ES-I3 (cell line): ENCODE measurements at regions not wholly inside any gene's neighbourhood (a gene's known extent, or its start where the extent isn't known, plus 50 kb on each side); places are given as distances from the start of the nearest gene placed in this dataset.
"Not testable (repeated sequence)": the region's sequence is repeated elsewhere in the genome, so short reads cannot be mapped to it uniquely, and the experiment has no call there.

Source experiments
- H3K36me3 ChIP-seq: 2 replicates; pipeline ENCODE4 v1.6.1; 2013; ENCODE audit warnings: mild to moderate bottlenecking, low read length, control low read depth, moderate library complexity; ENCODE audit not compliant: insufficient read depth
- H3K4me1 ChIP-seq: 2 replicates; pipeline ENCODE4 v1.6.1; 2013; ENCODE audit warnings: mild to moderate bottlenecking, control low read depth, low read length; ENCODE audit not compliant: insufficient read depth
- H3K9ac ChIP-seq: 2 replicates; pipeline ENCODE4 v1.6.1; 2013; ENCODE audit warnings: low read depth, mild to moderate bottlenecking, low read length, moderate library complexity
- H3K9me3 ChIP-seq: 2 replicates; pipeline ENCODE4 v1.6.1; 2013; ENCODE audit warnings: mild to moderate bottlenecking, low read length, moderate library complexity; ENCODE audit not compliant: control insufficient read depth, insufficient read depth

DNA sequence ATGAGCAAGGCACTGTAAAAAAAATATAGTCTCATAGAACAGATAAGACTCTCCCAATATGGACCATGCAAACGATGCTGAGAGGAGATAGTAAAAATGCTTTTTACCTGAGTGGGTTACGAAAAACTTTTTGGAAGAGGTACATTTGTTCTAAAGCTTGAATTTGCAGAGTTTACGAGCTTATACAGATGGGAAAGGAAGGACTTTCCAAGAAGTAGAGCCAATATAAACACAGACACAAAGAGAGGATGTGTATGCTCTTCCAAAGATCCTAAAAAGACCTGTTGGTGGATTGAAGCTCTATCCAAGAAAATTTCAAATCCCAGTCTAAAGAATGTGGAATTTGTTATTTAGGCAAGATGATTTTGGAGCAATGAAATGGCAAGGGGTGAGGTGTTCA is 127.1 kb upstream of the SLCO6A1 start:
- Histone ChIP-seq H3K36me3 (no peaks in the 10 kb centered on the region), H3K9me3 (no peaks in the 10 kb centered on the region), H3K4me1 (no peaks in the 10 kb centered on the region), H3K9ac (no peak overlapping the region)

DNA sequence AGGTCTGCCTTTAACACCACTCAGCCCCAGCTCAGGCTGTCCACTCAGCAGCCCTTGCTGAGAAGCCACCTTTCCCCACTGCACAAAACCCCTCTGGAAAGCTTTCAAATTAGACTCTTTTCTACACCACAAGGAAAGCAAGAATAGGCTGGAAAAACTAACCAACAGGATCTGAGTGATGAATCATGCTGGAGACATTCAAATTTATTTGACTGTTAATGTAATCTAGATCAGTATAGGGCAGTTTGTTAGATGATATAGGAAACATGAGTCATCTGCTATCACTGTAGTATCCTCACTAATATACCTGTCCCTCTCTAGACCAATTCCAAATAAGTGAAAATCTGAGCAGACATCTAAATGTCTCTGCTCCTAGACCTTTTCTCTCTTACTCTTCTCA is 127.8 kb upstream of the PAM start:
- no peaks in the 10 kb centered on the region for H3K9me3 ChIP-seq
- no peaks in the 10 kb centered on the region for H3K4me1 ChIP-seq
- no peaks in the 10 kb centered on the region for H3K36me3 ChIP-seq
- no peak overlapping the region for H3K9ac ChIP-seq

DNA sequence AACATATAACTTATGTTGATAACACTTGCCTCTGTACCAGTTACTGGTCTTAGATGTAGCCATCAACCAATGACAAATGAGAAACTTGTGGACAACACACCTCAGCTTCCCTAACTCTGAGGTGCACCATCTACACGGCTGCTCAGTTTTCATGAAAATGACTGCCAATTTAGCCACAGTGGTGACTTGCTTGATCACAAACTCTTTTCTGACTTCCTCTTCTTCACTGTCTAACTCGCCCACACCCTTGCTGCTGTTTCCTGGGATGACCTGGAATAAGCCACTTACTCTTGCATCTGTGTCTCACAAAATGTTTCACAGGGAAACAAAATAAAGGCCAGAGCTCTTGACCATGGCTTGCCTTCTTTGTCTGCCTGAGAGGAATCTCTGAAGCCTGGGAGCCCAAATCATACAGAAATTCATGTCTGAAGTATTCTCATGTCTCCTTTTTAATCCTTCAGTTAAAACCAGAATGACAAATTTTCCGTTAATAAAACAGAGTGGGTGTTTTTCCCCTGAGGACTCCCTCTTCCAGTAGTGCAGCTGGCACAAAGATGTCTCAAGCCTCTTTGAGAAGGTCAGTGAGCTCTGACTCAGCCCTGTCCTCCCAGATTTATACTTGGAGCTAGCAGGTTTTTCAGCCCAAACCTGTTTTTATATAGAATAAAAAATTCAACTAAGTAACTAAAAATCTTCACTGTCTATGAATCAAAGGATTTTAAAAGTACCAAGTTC is 126.5 kb upstream of the PAM start:
- no peaks in the 10 kb centered on the region for H3K9me3 ChIP-seq
- no peaks in the 10 kb centered on the region for H3K4me1 ChIP-seq
- no peak overlapping the region for H3K9ac ChIP-seq
- no peaks in the 10 kb centered on the region for H3K36me3 ChIP-seq

DNA sequence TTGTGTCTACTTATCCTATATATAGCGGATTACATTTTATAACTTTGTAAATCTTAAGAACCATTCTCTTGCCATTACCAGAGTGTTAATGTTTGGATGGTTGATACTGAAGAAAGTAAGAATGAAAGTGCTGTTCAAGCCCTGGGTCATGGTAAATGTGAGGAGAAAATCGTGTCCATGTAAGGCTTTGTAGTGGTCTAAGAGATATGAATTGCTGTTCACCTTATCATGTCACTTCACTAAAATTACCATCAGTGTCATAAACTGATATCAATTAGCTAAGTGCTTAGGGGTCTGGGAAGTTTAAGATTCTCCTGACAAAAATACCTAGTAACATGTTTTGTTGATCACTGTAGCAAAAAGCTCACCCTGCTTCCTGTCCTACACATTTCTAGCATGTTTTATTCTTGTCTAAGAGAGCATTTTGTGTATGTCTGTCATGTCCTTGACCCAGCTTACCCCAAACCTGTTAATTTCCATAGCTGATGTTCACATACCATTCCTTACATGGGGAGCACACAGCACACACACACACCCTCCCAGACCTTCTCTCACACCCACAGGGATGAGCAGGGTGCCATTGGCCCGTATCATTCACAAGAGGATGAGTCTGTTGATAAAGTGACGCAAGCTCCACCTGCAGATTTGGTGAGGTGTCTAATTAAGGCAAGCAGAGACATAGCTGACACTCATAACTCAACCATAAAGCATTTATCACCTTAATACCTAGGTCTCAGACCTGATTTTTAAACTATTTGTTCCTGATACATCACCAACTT is 125.1 kb upstream of the PAM start:
- H3K4me1 ChIP-seq = no peaks in the 10 kb centered on the region
- H3K9ac ChIP-seq = no peak overlapping the region
- no peaks in the 10 kb centered on the region for H3K9me3 ChIP-seq
- H3K36me3 ChIP-seq = no peaks in the 10 kb centered on the region

DNA sequence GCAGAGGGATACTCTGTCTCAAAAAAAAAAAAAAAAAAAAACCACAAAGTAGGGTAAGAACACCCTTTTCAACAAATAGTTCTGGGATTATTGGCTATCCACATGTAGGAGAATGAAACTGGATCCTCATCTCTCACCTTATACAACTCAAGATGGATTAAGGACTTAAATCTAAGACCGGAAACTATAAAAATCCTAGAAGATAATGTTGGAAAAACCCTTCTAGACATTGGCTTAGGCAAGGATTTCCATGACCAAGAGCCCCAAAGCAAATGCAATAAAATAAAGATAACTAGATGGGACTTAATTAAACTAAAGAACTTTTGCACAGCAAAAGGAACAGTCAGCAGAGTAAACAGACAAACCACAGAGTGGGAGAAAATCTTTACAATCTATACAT is 119.7 kb upstream of the PAM start:
- H3K9me3 ChIP-seq, H3K36me3 ChIP-seq, H3K9ac ChIP-seq, H3K4me1 ChIP-seq: not testable (repeated sequence)

DNA sequence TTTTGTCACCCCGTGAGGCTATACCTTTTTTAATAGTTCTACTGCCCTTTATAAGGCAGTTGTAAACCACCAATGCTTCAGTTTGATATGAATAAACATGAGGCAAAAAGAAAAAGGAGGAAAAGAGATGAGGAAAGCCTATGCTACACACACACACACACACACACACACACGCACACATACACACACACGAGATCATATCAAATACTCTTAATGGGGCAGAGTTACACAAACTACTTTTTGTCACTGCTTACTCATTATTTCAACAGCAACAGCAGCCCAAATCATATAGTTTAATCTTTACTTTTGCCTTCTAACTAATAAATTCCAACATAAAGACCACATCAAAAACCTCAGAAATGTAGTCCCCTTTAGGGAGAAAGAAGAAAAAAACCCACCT is 116.8 kb upstream of the PAM start:
- no peaks in the 10 kb centered on the region for H3K4me1 ChIP-seq
- no peak overlapping the region for H3K9ac ChIP-seq
- no peaks in the 10 kb centered on the region for H3K36me3 ChIP-seq
- H3K9me3 ChIP-seq = no peaks in the 10 kb centered on the region; the same call in 1 of the 2 replicates

DNA sequence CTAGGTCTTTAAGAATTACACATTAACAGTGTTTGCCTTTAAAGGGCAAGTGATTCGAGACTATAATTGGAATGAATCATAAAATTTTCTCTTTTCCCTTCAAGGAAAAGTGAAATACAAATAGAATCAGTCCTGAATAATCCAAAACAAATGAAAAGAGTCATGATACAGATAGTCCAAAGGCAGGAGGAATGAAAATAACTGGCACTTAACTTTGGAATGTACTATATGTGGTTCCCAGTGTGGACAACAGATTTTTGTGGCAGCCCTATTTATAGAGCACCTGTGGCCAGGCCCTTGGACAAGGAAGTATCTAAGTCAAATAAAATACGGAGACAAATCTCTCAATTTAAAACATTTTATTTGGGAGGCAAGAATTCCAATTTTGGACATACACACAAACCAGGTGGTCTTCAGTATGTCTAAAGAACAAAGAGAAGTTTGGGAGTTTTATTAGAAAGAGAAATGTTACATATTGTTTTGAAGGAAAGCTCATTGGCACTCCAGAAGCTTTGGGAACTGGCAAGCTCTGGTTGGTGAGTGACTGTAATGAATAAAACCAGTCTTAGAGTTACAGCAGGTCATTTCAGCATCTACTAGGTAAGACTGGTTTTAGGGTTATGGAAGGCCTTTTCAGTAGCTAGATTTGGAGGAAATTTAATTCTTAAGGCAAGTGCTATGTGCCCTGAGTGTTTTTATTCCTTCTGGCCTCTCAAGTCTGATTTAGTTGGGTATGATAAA is 116.0 kb upstream of the PAM start:
- Histone ChIP-seq H3K4me1 (no peaks in the 10 kb centered on the region), H3K9ac (no peak overlapping the region), H3K36me3 (no peaks in the 10 kb centered on the region), H3K9me3 (no peaks in the 10 kb centered on the region; the same call in 1 of the 2 replicates)

DNA sequence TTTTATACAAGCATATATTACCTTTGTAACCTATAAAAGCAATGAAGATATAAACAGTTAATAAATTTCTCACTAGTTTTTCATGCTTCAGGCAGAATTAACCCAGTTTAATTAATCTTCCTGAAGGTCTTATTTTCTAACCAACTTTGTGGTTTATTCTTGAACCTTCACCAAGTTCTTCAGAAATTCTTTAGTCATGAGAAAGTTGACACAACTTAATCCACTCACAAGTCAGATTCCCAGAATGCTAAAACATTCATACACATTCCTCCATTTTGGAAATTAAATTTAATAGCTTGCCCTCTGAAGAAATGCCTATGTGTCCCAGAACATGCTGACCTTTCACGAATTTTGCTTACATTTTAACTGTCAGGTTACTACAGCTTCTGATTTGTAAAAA is 105.4 kb upstream of the PAM start:
- no peak overlapping the region for H3K9ac ChIP-seq
- no peaks in the 10 kb centered on the region for H3K36me3 ChIP-seq
- H3K9me3 ChIP-seq = peaks cover 3% of the 10 kb centered on the region; the same call in 1 of the 2 replicates
- no peaks in the 10 kb centered on the region for H3K4me1 ChIP-seq

DNA sequence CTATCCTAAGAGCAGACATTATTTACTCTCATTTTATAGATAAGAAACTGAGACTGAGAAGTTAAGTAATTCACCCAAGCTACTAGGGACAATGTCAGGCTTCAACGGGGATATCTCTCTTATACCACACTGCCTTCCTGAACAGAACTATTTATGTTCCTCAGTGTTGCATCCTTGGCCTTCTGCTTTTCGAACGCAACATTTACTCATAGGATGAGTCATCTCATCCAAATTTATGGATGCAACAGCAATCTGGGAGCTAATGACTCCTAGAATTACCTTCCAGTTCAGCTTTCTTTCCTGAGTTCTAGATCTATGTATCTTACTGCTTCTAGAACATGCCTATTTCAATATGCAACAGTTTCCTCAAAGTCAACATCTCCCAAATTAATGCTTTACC is 103.6 kb upstream of the PAM start:
- Histone ChIP-seq H3K36me3 (no peaks in the 10 kb centered on the region), H3K9me3 (peaks cover 3% of the 10 kb centered on the region; the same call in 1 of the 2 replicates), H3K4me1 (no peaks in the 10 kb centered on the region), H3K9ac (no peak overlapping the region)

DNA sequence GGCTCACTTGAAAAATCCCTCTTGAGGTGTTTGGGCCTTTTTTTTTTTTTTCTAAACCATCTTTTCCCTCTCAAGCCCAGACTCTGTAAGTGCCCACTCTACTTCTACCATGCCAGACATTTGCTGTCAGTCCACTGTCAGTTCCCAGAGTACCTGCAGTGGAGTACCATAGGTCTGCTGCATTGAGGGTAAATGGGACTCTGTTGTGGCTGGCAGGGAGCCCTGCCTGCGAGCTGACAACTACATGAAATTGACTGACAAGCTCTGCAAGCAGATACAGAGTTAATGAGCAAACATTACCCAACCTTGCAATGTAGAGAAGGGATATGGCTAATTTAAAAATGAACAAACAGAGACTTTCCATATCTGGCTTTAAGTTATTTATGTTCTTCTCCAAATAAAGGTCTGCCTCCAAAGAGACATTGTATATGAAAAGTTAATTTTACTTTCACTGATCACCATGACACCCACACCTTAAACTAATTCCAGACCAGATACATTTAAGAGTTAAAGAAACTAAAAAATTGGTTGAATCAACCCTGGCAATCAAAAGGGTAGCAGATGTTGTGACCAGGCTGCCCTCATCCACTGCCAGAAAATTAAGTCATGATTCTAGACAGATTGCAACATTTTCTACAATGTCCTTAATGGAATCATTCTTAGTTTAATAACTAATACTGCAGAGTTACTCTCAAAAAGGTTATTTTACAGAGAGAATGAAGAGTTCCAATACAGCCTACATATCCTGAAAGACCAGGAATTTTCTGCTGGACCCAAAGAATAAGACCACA is 100.4 kb upstream of the PAM start:
- no peaks in the 10 kb centered on the region for H3K9me3 ChIP-seq
- H3K4me1 ChIP-seq = no peaks in the 10 kb centered on the region
- no peak overlapping the region for H3K9ac ChIP-seq
- no peaks in the 10 kb centered on the region for H3K36me3 ChIP-seq

DNA sequence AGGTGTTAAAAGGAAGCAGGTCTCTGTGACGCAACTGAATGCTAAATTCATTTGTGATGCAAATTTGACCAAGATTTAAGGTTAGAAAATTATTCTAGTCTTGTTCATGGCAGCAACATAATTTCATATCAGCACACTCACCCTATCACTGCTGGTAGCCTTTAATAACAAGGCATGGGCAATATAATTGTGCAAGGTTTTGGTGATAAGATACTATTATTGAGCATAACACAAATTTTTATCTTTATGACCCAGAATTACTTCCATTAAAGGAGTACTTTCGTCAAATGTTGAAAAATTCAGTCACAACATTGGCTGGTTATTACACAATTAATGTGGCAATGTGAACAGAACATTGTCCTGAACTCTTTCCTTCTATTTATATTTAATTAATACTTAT is 96.0 kb upstream of the PAM start:
- Histone ChIP-seq H3K9me3 (no peaks in the 10 kb centered on the region), H3K36me3 (no peaks in the 10 kb centered on the region)

DNA sequence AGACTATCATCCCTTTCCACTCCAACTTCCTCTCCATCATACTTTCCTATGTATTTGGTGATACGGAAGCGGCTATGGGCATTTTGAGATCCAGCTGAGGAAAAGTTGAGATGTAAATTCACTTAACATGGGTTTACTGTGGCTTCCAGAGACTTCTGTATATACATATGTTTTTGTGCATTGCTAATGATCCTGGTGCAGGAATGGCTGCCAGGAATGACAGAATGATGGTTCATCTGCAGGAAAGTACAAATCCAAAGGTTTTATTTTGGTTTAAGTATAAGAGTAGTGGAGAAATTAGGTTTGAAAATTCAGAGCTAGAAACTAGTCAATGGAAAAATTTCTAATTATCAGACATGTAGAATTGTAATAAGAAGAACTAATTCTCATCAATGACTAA is 95.0 kb upstream of the PAM start:
- no peaks in the 10 kb centered on the region for H3K4me1 ChIP-seq
- no peaks in the 10 kb centered on the region for H3K36me3 ChIP-seq
- H3K9me3 ChIP-seq = no peaks in the 10 kb centered on the region
- H3K9ac ChIP-seq = no peak overlapping the region

More for the DNA sequence above, 96.0 kb upstream of the PAM start:
- Histone ChIP-seq H3K4me1 (no peaks in the 10 kb centered on the region), H3K9ac (no peak overlapping the region)

DNA sequence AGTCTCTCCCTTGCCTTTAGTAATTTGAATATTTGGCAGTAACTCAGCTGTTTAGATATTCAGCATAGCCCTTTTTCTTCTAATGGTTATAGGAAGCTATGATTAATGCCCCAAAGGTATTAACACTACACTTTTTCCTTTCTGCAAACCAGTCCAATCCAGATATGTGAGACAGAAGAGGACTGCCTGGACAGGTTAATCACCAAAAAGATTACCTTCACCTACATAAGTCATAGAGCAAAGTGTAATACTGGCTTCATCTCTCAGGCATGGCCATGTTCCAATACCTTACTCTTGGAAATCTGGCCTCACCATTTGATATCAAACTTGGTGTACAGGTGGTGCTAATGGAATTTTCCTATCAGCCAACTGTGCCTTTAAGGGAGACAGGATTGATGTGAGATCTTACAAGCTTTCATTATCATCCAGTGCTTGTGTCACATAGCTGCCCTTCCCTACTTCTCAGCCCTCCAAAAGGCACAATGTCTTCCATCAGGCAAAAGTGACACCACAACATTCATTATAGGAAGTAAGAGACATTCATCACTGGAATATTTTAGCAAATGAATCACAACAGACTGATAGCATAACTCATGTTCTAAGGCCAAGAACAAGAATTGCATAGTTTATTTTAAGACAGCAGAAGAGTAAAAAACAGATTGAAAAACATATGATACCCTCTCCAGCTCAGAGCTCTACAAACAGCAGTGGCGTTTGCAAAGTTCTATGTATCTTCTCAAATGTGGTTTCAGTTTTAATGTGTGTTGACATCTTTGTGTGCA is 91.2 kb upstream of the PAM start:
- Histone ChIP-seq H3K9ac (no peak overlapping the region), H3K36me3 (no peaks in the 10 kb centered on the region), H3K4me1 (no peaks in the 10 kb centered on the region), H3K9me3 (no peaks in the 10 kb centered on the region)
